ENCODE measurements at regions not wholly inside any gene's neighbourhood (a gene's known extent, or its start where the extent isn't known, plus 50 kb on each side); places are given as distances from the start of the nearest gene placed in this dataset.

DNA sequence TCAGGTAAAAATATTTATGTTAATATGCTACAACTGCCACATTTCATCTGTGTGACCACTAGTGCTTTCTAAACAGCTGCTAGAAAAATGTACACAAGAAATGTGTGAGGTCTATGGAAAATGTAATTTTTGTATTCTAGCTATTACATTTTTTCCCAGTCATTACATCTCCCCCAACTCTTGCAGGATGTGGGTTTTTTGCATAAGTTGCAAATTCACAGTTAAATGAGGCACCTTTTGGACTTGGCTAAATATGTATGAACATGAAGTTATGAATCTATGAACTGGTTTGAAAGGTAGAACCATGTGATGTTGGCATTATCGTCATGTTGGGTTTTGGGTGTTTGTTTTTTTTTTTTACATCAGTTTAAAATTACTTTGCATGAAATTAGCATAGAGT, 590.4 kb upstream of the WWC1 start:
- no peak for TF ChIP-seq EZH2 (IDR thresholded peaks at IDR 0.05; ENCODE audit: insufficient read depth, poor library complexity, severe bottlenecking)
- no peak for TF ChIP-seq EZH2phosphoT487 (IDR thresholded peaks at IDR 0.05; ENCODE audit: insufficient read depth, low read depth)
